Tibial nerve (tissue), 4 donors: ENCODE measurements at regions not wholly inside any gene's neighbourhood (a gene's known extent, or its start where the extent isn't known, plus 50 kb on each side); places are given as distances from the start of the nearest gene placed in this dataset.
"Not testable (repeated sequence)": the region's sequence is repeated elsewhere in the genome, so short reads cannot be mapped to it uniquely, and the experiment has no call there.

Experiments used
- DNase-seq, 2 donors: peaks; one replicate each; pipeline ENCODE4 v3.0.0-alpha.2; 2019; ENCODE audit warnings: low spot score in 2 of 2
- H3K27ac ChIP-seq, 4 donors: fragments of 200-600 bp; sonication (generic) in 3 of 4; one replicate each; pipeline ENCODE4 v1.5.1; 2017 to 2019; ENCODE audit warnings: mild to moderate bottlenecking in 1 of 4
- H3K27me3 ChIP-seq, 2 donors: fragments of 200-600 bp; sonication (generic) in 1 of 2; one replicate each; pipeline versions ENCODE4 v1.5.1 to v1.6.0; 2017 to 2019
- H3K36me3 ChIP-seq, 3 donors: fragments of 200-600 bp; sonication (generic); one replicate each; pipeline ENCODE4 v1.5.1; 2018 to 2019
- H3K4me1 ChIP-seq, 4 donors: fragments of 200-600 bp; sonication (generic) in 3 of 4; one replicate each; pipeline ENCODE4 v1.5.1; 2017 to 2019
- H3K4me3 ChIP-seq, 4 donors: fragments of 200-600 bp; sonication (generic) in 3 of 4; one replicate each; pipeline ENCODE4 v1.5.1; 2017 to 2019; ENCODE audit warnings: mild to moderate bottlenecking in 1 of 4, moderate library complexity in 1 of 4
- H3K9me3 ChIP-seq, 4 donors: fragments of 200-600 bp; sonication (generic) in 3 of 4; one replicate each; pipeline ENCODE4 v1.5.1; 2017 to 2019
- CTCF ChIP-seq, 5 experiments: fragments of 200-600 bp in 3 of 5; fragments of 450-650 bp in 2 of 5; sonication (generic) in 3 of 5; IDR thresholded peaks; one replicate each; pipeline ENCODE4 v1.5.1; 2016 to 2019; ENCODE audit warnings: antibody characterized with exemption in 5 of 5, mild to moderate bottlenecking in 3 of 5, moderate library complexity in 2 of 5
- EP300 ChIP-seq, 2 donors: sonication (generic); formaldehyde crosslinking; IDR thresholded peaks; one replicate each; pipeline ENCODE4 v1.6.1; 2017; ENCODE audit warnings: antibody characterized with exemption in 2 of 2, mild to moderate bottlenecking in 1 of 2
- POLR2A ChIP-seq, 2 donors: fragments of 450-650 bp; IDR thresholded peaks; one replicate each; pipeline ENCODE4 v1.6.1; 2017; ENCODE audit warnings: antibody characterized with exemption in 2 of 2, mild to moderate bottlenecking in 2 of 2, moderate library complexity in 2 of 2
- WGBS, 2 donors: methylation state at CpG; one replicate each; pipeline ENCODE4 v1.1.5; 2018; 5-methylcytosine and 5-hydroxymethylcytosine counted together

- Histone ChIP-seq H3K27me3 (no peaks in the 10 kb centered on the region), H3K9me3 (no peaks in the 10 kb centered on the region), H3K4me1 (no peaks in the 10 kb centered on the region), H3K36me3 (no peaks in the 10 kb centered on the region), H3K4me3 (no peak overlapping the region), H3K27ac (no peak overlapping the region)
- DNase-seq = no peak
- TF ChIP-seq EP300 (IDR thresholded peaks at IDR 0.05) (no peak), CTCF (IDR thresholded peaks at IDR 0.05) (no peak), POLR2A (IDR thresholded peaks at IDR 0.05) (no peak)
- 70 to 86% methylated on average over 4 of the region's 4 CpGs for WGBS, 2 donors
Measured at GRCh38 chr3:40899286-40899712, 300.0 kb upstream of the CTNNB1 start.

- no peak overlapping the region for H3K27ac ChIP-seq
- no peak for DNase-seq
- H3K9me3 ChIP-seq = no peaks in the 10 kb centered on the region
- no peaks in the 10 kb centered on the region for H3K27me3 ChIP-seq
- no peak overlapping the region for H3K4me3 ChIP-seq
- TF ChIP-seq CTCF (IDR thresholded peaks at IDR 0.05) (no peak), EP300 (IDR thresholded peaks at IDR 0.05) (no peak), POLR2A (IDR thresholded peaks at IDR 0.05) (no peak)
- no peaks in the 10 kb centered on the region for H3K36me3 ChIP-seq
- H3K4me1 ChIP-seq = no peaks in the 10 kb centered on the region
- 79 to 85% methylated on average over 3 of the region's 3 CpGs for WGBS, 2 donors
Measured at GRCh38 chr3:40901298-40901697, 298.0 kb upstream of the CTNNB1 start.

GRCh38 chr3:40901796-40902195 is 297.5 kb upstream of the CTNNB1 start:
- H3K4me3 ChIP-seq = no peak overlapping the region
- no peak overlapping the region for H3K27ac ChIP-seq
- H3K27me3 ChIP-seq = no peaks in the 10 kb centered on the region
- no peak for TF ChIP-seq EP300 (IDR thresholded peaks at IDR 0.05)
- no peak for TF ChIP-seq POLR2A (IDR thresholded peaks at IDR 0.05)
- TF ChIP-seq CTCF (IDR thresholded peaks at IDR 0.05) = no peak
- H3K4me1 ChIP-seq = no peaks in the 10 kb centered on the region
- DNase-seq = no peak
- no peaks in the 10 kb centered on the region for H3K36me3 ChIP-seq
- H3K9me3 ChIP-seq = no peaks in the 10 kb centered on the region

- H3K36me3 ChIP-seq, H3K4me1 ChIP-seq, H3K27ac ChIP-seq, H3K27me3 ChIP-seq, H3K4me3 ChIP-seq, DNase-seq, H3K9me3 ChIP-seq: not testable (repeated sequence)
- 80 to 84% methylated on average over 22 to 26 of the region's 26 CpGs for WGBS, 2 donors
Measured at GRCh38 chr3:40907907-40908465, 291.3 kb upstream of the CTNNB1 start.

GRCh38 chr3:40908612-40909011 is 290.7 kb upstream of the CTNNB1 start:
- H3K27ac ChIP-seq = no peak overlapping the region
- TF ChIP-seq POLR2A (IDR thresholded peaks at IDR 0.05) (no peak), CTCF (IDR thresholded peaks at IDR 0.05) (no peak)
- H3K36me3 ChIP-seq = no peaks in the 10 kb centered on the region
- H3K27me3 ChIP-seq = no peaks in the 10 kb centered on the region
- no peaks in the 10 kb centered on the region for H3K4me1 ChIP-seq
- H3K4me3 ChIP-seq = no peak overlapping the region
- H3K9me3 ChIP-seq = no peaks in the 10 kb centered on the region
- WGBS, 2 donors = 93 to 94% methylated on average over 3 of the region's 3 CpGs
- DNase-seq = no peak

- TF ChIP-seq EP300 (IDR thresholded peaks at IDR 0.05) (no peak), POLR2A (IDR thresholded peaks at IDR 0.05) (no peak), CTCF (IDR thresholded peaks at IDR 0.05) (no peak)
- Histone ChIP-seq H3K36me3 (no peaks in the 10 kb centered on the region), H3K9me3 (no peaks in the 10 kb centered on the region), H3K27ac (no peak overlapping the region), H3K4me1 (no peaks in the 10 kb centered on the region), H3K27me3 (no peaks in the 10 kb centered on the region), H3K4me3 (no peak overlapping the region)
- DNase-seq = no peak
- WGBS, 2 donors = 87 to 91% methylated on average over 2 of the region's 2 CpGs
Measured at GRCh38 chr3:40911264-40911663, 288.0 kb upstream of the CTNNB1 start.
